NB4 (cell line): ENCODE measurements at regions not wholly inside any gene's neighbourhood (a gene's known extent, or its start where the extent isn't known, plus 50 kb on each side); places are given as distances from the start of the nearest gene placed in this dataset.

Experiments used
- CTCF ChIP-seq: IDR thresholded peaks from one replicate; pipeline ENCODE4 v1.5.1; 2012; ENCODE audit warnings: low read depth, low read length
- MAX ChIP-seq: IDR thresholded peaks from 2 replicates; pipeline ENCODE4 v1.6.1; 2011; ENCODE audit warnings: low read depth, low read length
- POLR2A ChIP-seq: IDR thresholded peaks from 2 replicates; pipeline ENCODE4 v1.6.1; 2011; ENCODE audit warnings: mild to moderate bottlenecking; ENCODE audit not compliant: insufficient read length; ENCODE audit errors: extremely low read depth

GRCh38 chr7:42489299-42489698 is 252.3 kb upstream of the GLI3 start:
- no peak for TF ChIP-seq CTCF
- TF ChIP-seq POLR2A = no peak
- TF ChIP-seq MAX = no peak
